ENCODE measurements at regions not wholly inside any gene's neighbourhood (a gene's known extent, or its start where the extent isn't known, plus 50 kb on each side); places are given as distances from the start of the nearest gene placed in this dataset.

GRCh38 chr9:68603371-68603770 is 62.7 kb upstream of the TMEM252 start:
- Histone ChIP-seq H3K4me1 (ENCODE audit: control insufficient read depth, extremely low read depth, insufficient read depth, low read length) (no peaks in the 10 kb centered on the region), H3K9ac (replicated peaks; ENCODE audit: extremely low read depth, insufficient read depth, low read length) (no peak overlapping the region), H3K36me3 (ENCODE audit: control insufficient read depth in 2 of 2, extremely low read depth in 1 of 2, insufficient read depth in 2 of 2, low read length in 2 of 2) (no peaks in the 10 kb centered on the region), H3K79me2 (ENCODE audit: control insufficient read depth, insufficient read depth, low read length) (no peaks in the 10 kb centered on the region), H3K4me3 (replicated peaks in 1 of 3; ENCODE audit: insufficient read depth in 1 of 3, low read depth in 1 of 3, low read length in 3 of 3) (no peak overlapping the region), H3K9me3 (replicated peaks; ENCODE audit: control insufficient read depth, insufficient read depth, low read length) (no peaks in the 10 kb centered on the region), H4K20me1 (replicated peaks; ENCODE audit: control insufficient read depth, extremely low read depth, insufficient read depth, low read length) (no peaks in the 10 kb centered on the region), H3K27me3 (ENCODE audit: control insufficient read depth in 2 of 2, insufficient read depth in 2 of 2, low read length in 2 of 2) (no peaks in the 10 kb centered on the region), H3K9me1 (replicated peaks; ENCODE audit: control insufficient read depth, extremely low read depth, insufficient read depth, low read length) (no peaks in the 10 kb centered on the region), H2AFZ (ENCODE audit: low read depth, low read length) (no peak overlapping the region), H3K4me2 (ENCODE audit: insufficient read depth, low read length) (no peak overlapping the region), H3K27ac (ENCODE audit: insufficient read depth, low read depth, low read length) (no peak overlapping the region)
- no peak for TF ChIP-seq MAX (IDR thresholded peaks at IDR 0.05; ENCODE audit: insufficient read depth, insufficient read length)
- no peak for TF ChIP-seq POLR2A (IDR thresholded peaks at IDR 0.05; ENCODE audit: low read depth, low read length)
- no peak for TF ChIP-seq MYC (IDR thresholded peaks at IDR 0.05; ENCODE audit: low read depth, low read length)
- no peak for TF ChIP-seq EZH2 (IDR thresholded peaks at IDR 0.05; ENCODE audit: borderline replicate concordance, low read depth, low read length, severe bottlenecking)
- no peak for TF ChIP-seq JUN (IDR thresholded peaks at IDR 0.05; ENCODE audit: borderline replicate concordance, insufficient read depth, insufficient read length, low read depth)
- TF ChIP-seq POLR2AphosphoS5 (IDR thresholded peaks at IDR 0.05; ENCODE audit: insufficient read depth, low read depth, low read length) = no peak
- no peak for TF ChIP-seq CTCF (IDR thresholded peaks at IDR 0.05; ENCODE audit: extremely low read depth in 1 of 2, insufficient read depth in 1 of 2, low read depth in 1 of 2, low read length in 2 of 2)
- TF ChIP-seq GATA2 (IDR thresholded peaks at IDR 0.05; ENCODE audit: insufficient read depth, insufficient read length, low read depth, low read length) = no peak
- TF ChIP-seq FOS (IDR thresholded peaks at IDR 0.05; ENCODE audit: borderline replicate concordance, insufficient read depth, low read length) = no peak
- FAIRE-seq = no peak
- intact Hi-C loops (cut with micrococcal nuclease) (no loop called here), dilution Hi-C loops (cut with MboI; ENCODE audit: extremely low pct_ligation_motif_present, low sequenced_read_pairs) (no loop called here)
- no TSS peak for BruUV-seq (replicated peaks)
- ChIA-PET POLR2A (no interaction called here), CTCF (no interaction called here)
- no peak for DNase-seq (ENCODE audit: low read depth, low spot score)

Measured in endothelial cell of umbilical vein (primary cell).